ENCODE measurements at regions not wholly inside any gene's neighbourhood (a gene's known extent, or its start where the extent isn't known, plus 50 kb on each side); places are given as distances from the start of the nearest gene placed in this dataset.

DNA sequence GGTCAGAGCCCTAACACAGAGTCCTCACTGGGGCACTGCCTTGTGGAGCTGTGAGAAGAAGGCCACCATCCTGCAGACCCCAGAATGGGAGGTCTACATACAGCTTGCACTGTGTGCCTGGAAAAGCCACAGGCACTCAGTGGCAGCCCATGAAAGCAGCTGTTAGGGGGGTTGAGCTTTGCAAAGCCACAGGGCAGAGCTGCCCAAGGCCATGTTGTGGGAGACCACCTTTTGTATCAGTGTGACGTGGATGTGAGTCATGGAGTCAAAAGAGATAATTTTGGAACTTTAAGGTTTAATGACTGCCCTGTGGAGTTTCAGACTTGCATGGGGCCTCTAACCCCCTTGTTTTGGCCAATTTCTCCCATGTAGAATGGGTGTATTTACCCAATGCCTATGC is 52.9 kb upstream of the TPRG1 start:
- DNase-seq = no peak

DNA sequence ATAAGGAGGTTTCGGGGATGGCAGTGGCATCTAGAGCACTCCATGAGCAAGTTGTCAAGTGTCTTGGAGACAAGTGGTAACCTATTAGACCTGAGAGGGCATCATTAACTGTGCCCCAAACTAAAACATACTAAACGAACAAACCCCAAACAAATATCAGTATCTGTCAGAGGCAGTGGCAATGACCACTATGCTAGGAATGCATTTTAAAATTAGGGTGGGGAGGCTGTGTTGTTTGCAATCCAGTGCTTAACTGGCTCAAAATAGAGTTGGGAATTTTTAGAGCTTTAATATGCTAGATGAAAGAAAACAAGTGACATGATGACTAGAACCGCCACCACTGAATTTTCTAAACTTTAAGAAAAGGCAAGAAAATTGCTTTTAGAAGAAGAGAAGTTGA is 51.8 kb upstream of the TPRG1 start:
- no peak for DNase-seq

DNA sequence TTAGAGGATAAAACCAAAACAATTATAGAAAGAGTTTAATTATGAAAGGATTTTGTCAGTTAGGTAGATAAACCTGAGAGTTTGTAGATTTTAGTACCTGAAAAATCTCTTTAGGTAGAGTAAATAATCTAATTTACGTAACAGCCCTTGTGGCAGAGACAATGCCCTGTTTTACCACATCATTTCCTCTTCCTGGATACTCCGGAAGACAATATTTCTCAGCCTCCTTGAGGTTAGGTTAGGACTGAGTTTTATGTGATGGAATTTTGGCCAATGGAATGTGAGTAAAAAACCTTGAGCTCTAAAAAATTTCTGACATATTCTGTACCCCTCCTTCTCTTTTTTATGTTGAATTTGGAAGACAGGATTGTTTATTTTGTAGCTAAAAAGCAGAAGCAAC is 50.7 kb upstream of the TPRG1 start:
- no peak for DNase-seq

Measured in activated CD4-positive, CD25-positive, alpha-beta regulatory T cell treated with anti-CD3 and anti-CD28 coated beads, Interleukin-2, amount 50 U/mL, for 72 hours (primary cell).